ENCODE measurements at regions not wholly inside any gene's neighbourhood (a gene's known extent, or its start where the extent isn't known, plus 50 kb on each side); places are given as distances from the start of the nearest gene placed in this dataset.

DNA sequence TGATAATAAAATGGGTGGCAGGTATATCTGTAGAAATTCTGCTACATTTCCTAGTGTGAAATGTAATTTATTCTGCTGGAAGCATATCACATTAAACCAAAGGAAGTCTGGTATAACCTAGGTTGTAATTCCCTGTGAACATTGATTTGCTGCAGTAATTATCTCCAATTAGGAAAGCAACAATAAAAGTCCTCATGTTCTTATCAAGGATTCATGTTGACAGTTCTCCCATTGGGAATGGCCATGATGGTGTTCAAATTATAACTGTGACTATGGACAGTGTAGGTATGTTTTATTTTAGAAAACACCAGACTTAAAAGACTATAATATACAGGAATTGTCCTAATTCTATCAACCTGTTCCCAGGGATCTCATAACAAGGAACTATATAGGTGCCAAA lies 513.5 kb upstream of the MIR17HG start:
- TF ChIP-seq, protein P1, sequence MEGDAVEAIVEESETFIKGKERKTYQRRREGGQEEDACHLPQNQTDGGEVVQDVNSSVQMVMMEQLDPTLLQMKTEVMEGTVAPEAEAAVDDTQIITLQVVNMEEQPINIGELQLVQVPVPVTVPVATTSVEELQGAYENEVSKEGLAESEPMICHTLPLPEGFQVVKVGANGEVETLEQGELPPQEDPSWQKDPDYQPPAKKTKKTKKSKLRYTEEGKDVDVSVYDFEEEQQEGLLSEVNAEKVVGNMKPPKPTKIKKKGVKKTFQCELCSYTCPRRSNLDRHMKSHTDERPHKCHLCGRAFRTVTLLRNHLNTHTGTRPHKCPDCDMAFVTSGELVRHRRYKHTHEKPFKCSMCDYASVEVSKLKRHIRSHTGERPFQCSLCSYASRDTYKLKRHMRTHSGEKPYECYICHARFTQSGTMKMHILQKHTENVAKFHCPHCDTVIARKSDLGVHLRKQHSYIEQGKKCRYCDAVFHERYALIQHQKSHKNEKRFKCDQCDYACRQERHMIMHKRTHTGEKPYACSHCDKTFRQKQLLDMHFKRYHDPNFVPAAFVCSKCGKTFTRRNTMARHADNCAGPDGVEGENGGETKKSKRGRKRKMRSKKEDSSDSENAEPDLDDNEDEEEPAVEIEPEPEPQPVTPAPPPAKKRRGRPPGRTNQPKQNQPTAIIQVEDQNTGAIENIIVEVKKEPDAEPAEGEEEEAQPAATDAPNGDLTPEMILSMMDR (IDR thresholded peaks at IDR 0.05; ENCODE audit: low read depth, low read length, missing input control): no peak
- no peak for TF ChIP-seq TAF1 (conservative IDR thresholded peaks at IDR 0.05)
- TF ChIP-seq, protein P2, sequence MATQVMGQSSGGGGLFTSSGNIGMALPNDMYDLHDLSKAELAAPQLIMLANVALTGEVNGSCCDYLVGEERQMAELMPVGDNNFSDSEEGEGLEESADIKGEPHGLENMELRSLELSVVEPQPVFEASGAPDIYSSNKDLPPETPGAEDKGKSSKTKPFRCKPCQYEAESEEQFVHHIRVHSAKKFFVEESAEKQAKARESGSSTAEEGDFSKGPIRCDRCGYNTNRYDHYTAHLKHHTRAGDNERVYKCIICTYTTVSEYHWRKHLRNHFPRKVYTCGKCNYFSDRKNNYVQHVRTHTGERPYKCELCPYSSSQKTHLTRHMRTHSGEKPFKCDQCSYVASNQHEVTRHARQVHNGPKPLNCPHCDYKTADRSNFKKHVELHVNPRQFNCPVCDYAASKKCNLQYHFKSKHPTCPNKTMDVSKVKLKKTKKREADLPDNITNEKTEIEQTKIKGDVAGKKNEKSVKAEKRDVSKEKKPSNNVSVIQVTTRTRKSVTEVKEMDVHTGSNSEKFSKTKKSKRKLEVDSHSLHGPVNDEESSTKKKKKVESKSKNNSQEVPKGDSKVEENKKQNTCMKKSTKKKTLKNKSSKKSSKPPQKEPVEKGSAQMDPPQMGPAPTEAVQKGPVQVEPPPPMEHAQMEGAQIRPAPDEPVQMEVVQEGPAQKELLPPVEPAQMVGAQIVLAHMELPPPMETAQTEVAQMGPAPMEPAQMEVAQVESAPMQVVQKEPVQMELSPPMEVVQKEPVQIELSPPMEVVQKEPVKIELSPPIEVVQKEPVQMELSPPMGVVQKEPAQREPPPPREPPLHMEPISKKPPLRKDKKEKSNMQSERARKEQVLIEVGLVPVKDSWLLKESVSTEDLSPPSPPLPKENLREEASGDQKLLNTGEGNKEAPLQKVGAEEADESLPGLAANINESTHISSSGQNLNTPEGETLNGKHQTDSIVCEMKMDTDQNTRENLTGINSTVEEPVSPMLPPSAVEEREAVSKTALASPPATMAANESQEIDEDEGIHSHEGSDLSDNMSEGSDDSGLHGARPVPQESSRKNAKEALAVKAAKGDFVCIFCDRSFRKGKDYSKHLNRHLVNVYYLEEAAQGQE (IDR thresholded peaks at IDR 0.05): no peak
- TF ChIP-seq RXRA (IDR thresholded peaks at IDR 0.05): no peak
- TF ChIP-seq, protein P3, sequence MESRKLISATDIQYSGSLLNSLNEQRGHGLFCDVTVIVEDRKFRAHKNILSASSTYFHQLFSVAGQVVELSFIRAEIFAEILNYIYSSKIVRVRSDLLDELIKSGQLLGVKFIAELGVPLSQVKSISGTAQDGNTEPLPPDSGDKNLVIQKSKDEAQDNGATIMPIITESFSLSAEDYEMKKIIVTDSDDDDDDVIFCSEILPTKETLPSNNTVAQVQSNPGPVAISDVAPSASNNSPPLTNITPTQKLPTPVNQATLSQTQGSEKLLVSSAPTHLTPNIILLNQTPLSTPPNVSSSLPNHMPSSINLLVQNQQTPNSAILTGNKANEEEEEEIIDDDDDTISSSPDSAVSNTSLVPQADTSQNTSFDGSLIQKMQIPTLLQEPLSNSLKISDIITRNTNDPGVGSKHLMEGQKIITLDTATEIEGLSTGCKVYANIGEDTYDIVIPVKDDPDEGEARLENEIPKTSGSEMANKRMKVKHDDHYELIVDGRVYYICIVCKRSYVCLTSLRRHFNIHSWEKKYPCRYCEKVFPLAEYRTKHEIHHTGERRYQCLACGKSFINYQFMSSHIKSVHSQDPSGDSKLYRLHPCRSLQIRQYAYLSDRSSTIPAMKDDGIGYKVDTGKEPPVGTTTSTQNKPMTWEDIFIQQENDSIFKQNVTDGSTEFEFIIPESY (IDR thresholded peaks at IDR 0.05): no peak
- no peak for TF ChIP-seq RAD21 (IDR thresholded peaks at IDR 0.05)
- no peak for TF ChIP-seq YY1 (IDR thresholded peaks at IDR 0.05)
- TF ChIP-seq NR2F2 (IDR thresholded peaks at IDR 0.05): no peak

Measured in liver (tissue), 3 donors.